Ishikawa (cell line): ENCODE measurements at regions not wholly inside any gene's neighbourhood (a gene's known extent, or its start where the extent isn't known, plus 50 kb on each side); places are given as distances from the start of the nearest gene placed in this dataset.

Experiments
- CEBPB ChIP-seq: IDR thresholded peaks from 2 replicates; pipeline ENCODE4 v1.6.1; 2012
- CREB1 ChIP-seq: IDR thresholded peaks from 2 replicates; pipeline ENCODE4 v1.6.1; 2012; ENCODE audit warnings: low read depth
- EGR1 ChIP-seq: IDR thresholded peaks from 2 replicates; pipeline ENCODE4 v1.6.1; 2012
- EP300 ChIP-seq: IDR thresholded peaks from 2 replicates; pipeline ENCODE4 v1.6.1; 2012; ENCODE audit warnings: borderline replicate concordance
- FOXM1 ChIP-seq: IDR thresholded peaks from 2 replicates; pipeline ENCODE4 v1.6.1; 2012; ENCODE audit warnings: low read depth, borderline replicate concordance
- NFIC ChIP-seq: IDR thresholded peaks from 2 replicates; pipeline ENCODE4 v1.6.1; 2012
- RAD21 ChIP-seq: IDR thresholded peaks from 2 replicates; pipeline ENCODE4 v1.6.1; 2012; ENCODE audit warnings: low read depth
- TAF1 ChIP-seq: IDR thresholded peaks from 2 replicates; pipeline ENCODE4 v1.6.1; 2012; ENCODE audit warnings: low read depth, mild to moderate bottlenecking
- TCF12 ChIP-seq: IDR thresholded peaks from 2 replicates; pipeline ENCODE4 v1.6.1; 2012; ENCODE audit warnings: low read depth
- TEAD4 ChIP-seq: IDR thresholded peaks from 2 replicates; pipeline ENCODE4 v1.6.1; 2012
- YY1 ChIP-seq: IDR thresholded peaks from 2 replicates; pipeline ENCODE4 v1.6.1; 2012; ENCODE audit warnings: low read depth
- ZBTB7A ChIP-seq: IDR thresholded peaks from 2 replicates; pipeline ENCODE4 v1.6.1; 2012; ENCODE audit warnings: low read depth
- TF ChIP-seq, protein P1 (sequence below): IDR thresholded peaks from 2 replicates; pipeline ENCODE4 v1.6.1; 2012
- TF ChIP-seq, protein P2 (sequence below): IDR thresholded peaks from 2 replicates; pipeline ENCODE4 v1.6.1; 2012; ENCODE audit warnings: low read depth, mild to moderate bottlenecking
- TF ChIP-seq, protein P3 (sequence below): IDR thresholded peaks from 2 replicates; pipeline ENCODE4 v1.6.1; 2012

DNA sequence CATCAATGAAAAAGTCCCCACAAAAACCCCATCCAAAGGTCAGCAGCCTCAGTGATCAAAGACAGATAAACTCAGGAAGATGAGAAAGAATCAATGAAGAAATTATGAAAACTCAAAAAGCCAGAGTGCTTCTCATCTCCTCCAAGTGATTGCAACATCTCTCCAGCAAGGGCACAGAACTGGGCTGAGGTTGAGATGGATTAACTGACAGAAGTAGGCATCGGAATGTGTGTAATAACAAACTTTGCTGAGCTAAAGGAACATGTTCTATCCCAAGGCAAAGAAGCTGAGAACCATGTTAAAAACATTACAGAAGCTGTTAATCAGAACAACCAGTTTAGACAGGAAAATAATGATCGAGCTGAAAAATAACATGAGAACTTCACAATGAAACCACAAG is 442.8 kb upstream of the SYT4 start:
- TF ChIP-seq ZBTB7A (no peak), FOXM1 (no peak), RAD21 (no peak), CREB1 (no peak), NFIC (no peak), YY1 (no peak)
- TF ChIP-seq, protein P1, sequence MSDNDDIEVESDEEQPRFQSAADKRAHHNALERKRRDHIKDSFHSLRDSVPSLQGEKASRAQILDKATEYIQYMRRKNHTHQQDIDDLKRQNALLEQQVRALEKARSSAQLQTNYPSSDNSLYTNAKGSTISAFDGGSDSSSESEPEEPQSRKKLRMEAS: no peak
- TF ChIP-seq, protein P2, sequence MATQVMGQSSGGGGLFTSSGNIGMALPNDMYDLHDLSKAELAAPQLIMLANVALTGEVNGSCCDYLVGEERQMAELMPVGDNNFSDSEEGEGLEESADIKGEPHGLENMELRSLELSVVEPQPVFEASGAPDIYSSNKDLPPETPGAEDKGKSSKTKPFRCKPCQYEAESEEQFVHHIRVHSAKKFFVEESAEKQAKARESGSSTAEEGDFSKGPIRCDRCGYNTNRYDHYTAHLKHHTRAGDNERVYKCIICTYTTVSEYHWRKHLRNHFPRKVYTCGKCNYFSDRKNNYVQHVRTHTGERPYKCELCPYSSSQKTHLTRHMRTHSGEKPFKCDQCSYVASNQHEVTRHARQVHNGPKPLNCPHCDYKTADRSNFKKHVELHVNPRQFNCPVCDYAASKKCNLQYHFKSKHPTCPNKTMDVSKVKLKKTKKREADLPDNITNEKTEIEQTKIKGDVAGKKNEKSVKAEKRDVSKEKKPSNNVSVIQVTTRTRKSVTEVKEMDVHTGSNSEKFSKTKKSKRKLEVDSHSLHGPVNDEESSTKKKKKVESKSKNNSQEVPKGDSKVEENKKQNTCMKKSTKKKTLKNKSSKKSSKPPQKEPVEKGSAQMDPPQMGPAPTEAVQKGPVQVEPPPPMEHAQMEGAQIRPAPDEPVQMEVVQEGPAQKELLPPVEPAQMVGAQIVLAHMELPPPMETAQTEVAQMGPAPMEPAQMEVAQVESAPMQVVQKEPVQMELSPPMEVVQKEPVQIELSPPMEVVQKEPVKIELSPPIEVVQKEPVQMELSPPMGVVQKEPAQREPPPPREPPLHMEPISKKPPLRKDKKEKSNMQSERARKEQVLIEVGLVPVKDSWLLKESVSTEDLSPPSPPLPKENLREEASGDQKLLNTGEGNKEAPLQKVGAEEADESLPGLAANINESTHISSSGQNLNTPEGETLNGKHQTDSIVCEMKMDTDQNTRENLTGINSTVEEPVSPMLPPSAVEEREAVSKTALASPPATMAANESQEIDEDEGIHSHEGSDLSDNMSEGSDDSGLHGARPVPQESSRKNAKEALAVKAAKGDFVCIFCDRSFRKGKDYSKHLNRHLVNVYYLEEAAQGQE: no peak
- TF ChIP-seq, protein P3, sequence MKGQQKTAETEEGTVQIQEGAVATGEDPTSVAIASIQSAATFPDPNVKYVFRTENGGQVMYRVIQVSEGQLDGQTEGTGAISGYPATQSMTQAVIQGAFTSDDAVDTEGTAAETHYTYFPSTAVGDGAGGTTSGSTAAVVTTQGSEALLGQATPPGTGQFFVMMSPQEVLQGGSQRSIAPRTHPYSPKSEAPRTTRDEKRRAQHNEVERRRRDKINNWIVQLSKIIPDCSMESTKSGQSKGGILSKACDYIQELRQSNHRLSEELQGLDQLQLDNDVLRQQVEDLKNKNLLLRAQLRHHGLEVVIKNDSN: no peak

DNA sequence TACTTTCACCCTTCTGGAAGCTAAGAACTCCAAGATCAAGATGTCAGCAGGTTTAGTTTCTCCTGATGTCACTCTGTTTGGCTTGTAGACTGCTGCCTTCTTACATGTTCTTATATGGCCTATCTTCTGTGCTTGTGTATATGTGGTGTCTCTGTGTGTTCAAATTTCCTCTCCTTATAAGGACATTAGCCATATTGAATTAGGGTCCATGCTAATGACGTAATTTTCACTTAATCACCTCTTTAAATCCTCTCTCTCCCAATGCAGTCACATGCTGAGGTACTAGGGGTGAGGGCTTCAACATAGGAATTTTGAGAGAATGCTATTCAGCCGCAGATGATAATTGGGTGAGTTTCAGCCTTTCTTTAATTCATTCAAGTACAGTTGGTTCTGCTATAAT is 458.3 kb upstream of the SYT4 start:
- TF ChIP-seq EP300 (no peak), NFIC (no peak), ZBTB7A (no peak), CEBPB (no peak), FOXM1 (no peak), YY1 (no peak), TAF1 (no peak), TCF12 (no peak)
- TF ChIP-seq, protein P3: no peak
- TF ChIP-seq, protein P2: no peak
- TF ChIP-seq, protein P1: no peak

DNA sequence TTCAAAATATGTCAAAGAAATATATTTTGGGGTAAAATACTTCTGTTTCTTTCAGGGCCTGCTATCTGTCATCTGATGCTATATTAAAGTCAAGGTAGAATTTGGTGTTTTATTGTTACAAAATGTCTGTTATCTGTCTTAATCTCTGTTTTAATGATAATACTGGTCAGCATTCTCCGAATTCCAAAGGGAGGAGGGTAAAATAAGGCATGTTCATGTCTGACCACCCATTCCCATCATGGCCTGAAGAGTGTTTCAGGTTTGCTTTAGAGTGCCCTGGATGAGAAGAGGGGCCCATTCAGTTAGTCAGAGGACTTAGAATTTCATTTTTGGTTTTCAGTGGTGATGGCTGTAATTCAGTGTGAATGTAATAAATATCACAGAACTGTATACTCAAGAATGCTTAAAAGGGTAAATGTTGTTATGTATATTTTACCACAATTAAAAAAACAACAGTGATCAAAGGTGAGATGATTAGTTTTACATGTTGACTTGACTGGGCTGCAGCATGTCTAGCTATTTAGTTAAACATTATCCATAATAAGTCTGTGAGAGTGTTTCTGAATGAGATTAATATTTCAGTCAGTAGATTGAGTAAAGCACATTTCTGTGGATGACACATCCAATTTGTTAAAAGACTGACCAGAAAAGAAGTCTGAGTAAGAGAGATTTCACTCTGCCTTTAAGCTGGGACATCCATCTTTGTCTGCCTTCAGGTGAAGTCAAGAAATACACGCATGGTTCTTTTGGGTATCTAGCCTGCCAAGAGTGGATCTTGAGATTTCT is 467.9 kb upstream of the SYT4 start:
- no peak for TF ChIP-seq YY1
- no peak for TF ChIP-seq FOXM1
- TF ChIP-seq, protein P1: no peak
- TF ChIP-seq, protein P3: no peak
- TF ChIP-seq TEAD4: no peak
- no peak for TF ChIP-seq TAF1
- TF ChIP-seq CEBPB: no peak
- TF ChIP-seq RAD21: no peak
- no peak for TF ChIP-seq EGR1
- no peak for TF ChIP-seq NFIC
- no peak for TF ChIP-seq TCF12
- TF ChIP-seq ZBTB7A: no peak
- TF ChIP-seq EP300: no peak
- TF ChIP-seq, protein P2: no peak
- TF ChIP-seq CREB1: no peak
